Panc1 (cell line): ENCODE measurements at regions not wholly inside any gene's neighbourhood (a gene's known extent, or its start where the extent isn't known, plus 50 kb on each side); places are given as distances from the start of the nearest gene placed in this dataset.

ENCODE experiments used
- ATAC-seq: fragments of 200-7000 bp; cut with Tn5 transposase; 2 replicates; pipeline ENCODE4 v1.9.1; 2020; ENCODE audit warnings: mild to moderate bottlenecking, moderate library complexity
- BruUV-seq: library from RNA; stranded (reverse); fragments of 400-500 nt; replicated peaks from 2 replicates; lab custom pipeline; 2021; lab: Mats Ljungman, UMichigan
- CTCF ChIA-PET: fragments of 300-600 bp; sonication (Branson Sonifier 250); formaldehyde crosslinking; loops from one replicate; lab custom pipeline; 2022; ENCODE audit warnings: antibody characterized with exemption; lab: Charles Lee
- POLR2A ChIA-PET: fragments of 300-600 bp; sonication (Branson Sonifier 250); formaldehyde crosslinking; loops from one replicate; lab custom pipeline; 2022; ENCODE audit warnings: antibody characterized with exemption; lab: Charles Lee
- DNase-seq: peaks from one replicate; pipeline ENCODE4 v3.0.0-alpha.2; 2010; ENCODE audit warnings: low read depth, low spot score
- H3K27ac ChIP-seq: 2 replicates; pipeline ENCODE4 v1.5.1; 2011; ENCODE audit warnings: mild to moderate bottlenecking, low read length, inconsistent platforms
- H3K27me3 ChIP-seq: fragments of 200-500 bp; sonication (Bioruptor generic); 2 replicates; pipeline ENCODE4 v1.6.0; 2014; ENCODE audit warnings: low read length, inconsistent platforms; ENCODE audit not compliant: control insufficient read depth, insufficient read depth
- H3K36me3 ChIP-seq: fragments of 200-500 bp; sonication (Bioruptor generic); 2 replicates; pipeline ENCODE4 v1.5.1; 2014; ENCODE audit warnings: inconsistent platforms, mild to moderate bottlenecking, low read length, moderate library complexity; ENCODE audit not compliant: control insufficient read depth, insufficient read depth
- H3K4me1 ChIP-seq: 2 replicates; pipeline ENCODE4 v1.5.1; 2011; ENCODE audit warnings: inconsistent platforms, mild to moderate bottlenecking, low read length, moderate library complexity; ENCODE audit not compliant: control insufficient read depth, insufficient read depth
- H3K4me3 ChIP-seq, 2 experiments: 2 replicates each; pipeline ENCODE4 v1.5.1; 2011 to 2012; ENCODE audit warnings: low read depth in 2 of 2, low read length in 2 of 2, mild to moderate bottlenecking in 2 of 2, inconsistent platforms in 1 of 2, moderate library complexity in 1 of 2
- H3K9me3 ChIP-seq: fragments of 200-500 bp; sonication (Bioruptor generic); 2 replicates; pipeline ENCODE4 v1.5.1; 2014; ENCODE audit warnings: low read depth, mild to moderate bottlenecking, inconsistent platforms, low read length, moderate library complexity; ENCODE audit not compliant: control insufficient read depth, insufficient read depth
- CTCF ChIP-seq: fragments of 450-650 bp; IDR thresholded peaks from 2 replicates; pipeline ENCODE4 v1.5.1; 2017; ENCODE audit warnings: mild to moderate bottlenecking
- POLR2AphosphoS5 ChIP-seq: IDR thresholded peaks from 2 replicates; pipeline ENCODE4 v1.6.1; 2012; ENCODE audit warnings: mild to moderate bottlenecking, low read depth, low read length, moderate library complexity
- SIN3A ChIP-seq: IDR thresholded peaks from 2 replicates; pipeline ENCODE4 v1.6.1; 2012; ENCODE audit warnings: low read depth, mild to moderate bottlenecking, low read length, moderate library complexity, borderline replicate concordance; ENCODE audit not compliant: insufficient read depth
- TCF7L2 ChIP-seq: IDR thresholded peaks from 2 replicates; pipeline ENCODE4 v1.6.1; 2011; ENCODE audit warnings: mild to moderate bottlenecking, low read depth, low read length, inconsistent platforms
- in situ Hi-C: cut with HindIII; loops from 2 replicates; pipeline ENCODE4 v1.10.0; 2016; ENCODE audit warnings: low sequenced_read_pairs, low pct_unique_long_range_greater_than_20kb
- intact Hi-C: fragments of 100-400 bp; cut with micrococcal nuclease; formaldehyde crosslinking; loops from one replicate; pipeline ENCODE4 v1.10.0; 2022; ENCODE audit not compliant: unreplicated experiment
- TF ChIP-seq, protein P1 (sequence below), 2 experiments: IDR thresholded peaks; 2 replicates each; pipeline ENCODE4 v1.6.1; 2011 to 2012; ENCODE audit warnings: low read depth in 2 of 2, control low read depth in 1 of 2, low read length in 1 of 2, mild to moderate bottlenecking in 1 of 2, moderate library complexity in 1 of 2; ENCODE audit not compliant: insufficient read depth in 1 of 2

DNA sequence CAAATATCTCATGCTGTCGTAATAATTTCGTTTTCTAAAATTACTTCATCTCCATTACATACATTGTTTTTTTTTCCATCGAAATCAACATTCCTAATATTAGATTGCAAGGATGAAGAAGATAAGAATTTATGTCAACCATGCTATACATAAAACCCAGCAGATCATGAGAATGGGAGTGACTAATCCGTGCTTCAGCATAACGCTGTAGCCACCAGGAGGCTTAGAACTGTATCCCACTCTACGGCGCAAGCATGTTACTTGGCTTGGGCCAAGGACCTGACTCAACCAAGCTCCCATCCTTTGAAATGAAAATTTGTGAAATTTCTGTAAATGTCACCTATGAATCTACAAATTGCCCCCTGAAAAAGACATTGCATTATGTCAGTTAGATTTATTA, 392.5 kb downstream of the FIGN start:
- Histone ChIP-seq H3K27ac (peak overlapping the region; percentile 100; the same call in 1 of the 2 replicates), H3K36me3 (no peaks in the 10 kb centered on the region), H3K9me3 (no peaks in the 10 kb centered on the region), H3K27me3 (no peaks in the 10 kb centered on the region), H3K4me1 (peaks cover 18% of the 10 kb centered on the region), H3K4me3 (no peak overlapping the region)
- POLR2A ChIA-PET, result no interaction called here
- ATAC-seq (no peak), DNase-seq (no peak)
- no peak for TF ChIP-seq POLR2AphosphoS5
- no peak for TF ChIP-seq SIN3A
- TF ChIP-seq, protein P1, sequence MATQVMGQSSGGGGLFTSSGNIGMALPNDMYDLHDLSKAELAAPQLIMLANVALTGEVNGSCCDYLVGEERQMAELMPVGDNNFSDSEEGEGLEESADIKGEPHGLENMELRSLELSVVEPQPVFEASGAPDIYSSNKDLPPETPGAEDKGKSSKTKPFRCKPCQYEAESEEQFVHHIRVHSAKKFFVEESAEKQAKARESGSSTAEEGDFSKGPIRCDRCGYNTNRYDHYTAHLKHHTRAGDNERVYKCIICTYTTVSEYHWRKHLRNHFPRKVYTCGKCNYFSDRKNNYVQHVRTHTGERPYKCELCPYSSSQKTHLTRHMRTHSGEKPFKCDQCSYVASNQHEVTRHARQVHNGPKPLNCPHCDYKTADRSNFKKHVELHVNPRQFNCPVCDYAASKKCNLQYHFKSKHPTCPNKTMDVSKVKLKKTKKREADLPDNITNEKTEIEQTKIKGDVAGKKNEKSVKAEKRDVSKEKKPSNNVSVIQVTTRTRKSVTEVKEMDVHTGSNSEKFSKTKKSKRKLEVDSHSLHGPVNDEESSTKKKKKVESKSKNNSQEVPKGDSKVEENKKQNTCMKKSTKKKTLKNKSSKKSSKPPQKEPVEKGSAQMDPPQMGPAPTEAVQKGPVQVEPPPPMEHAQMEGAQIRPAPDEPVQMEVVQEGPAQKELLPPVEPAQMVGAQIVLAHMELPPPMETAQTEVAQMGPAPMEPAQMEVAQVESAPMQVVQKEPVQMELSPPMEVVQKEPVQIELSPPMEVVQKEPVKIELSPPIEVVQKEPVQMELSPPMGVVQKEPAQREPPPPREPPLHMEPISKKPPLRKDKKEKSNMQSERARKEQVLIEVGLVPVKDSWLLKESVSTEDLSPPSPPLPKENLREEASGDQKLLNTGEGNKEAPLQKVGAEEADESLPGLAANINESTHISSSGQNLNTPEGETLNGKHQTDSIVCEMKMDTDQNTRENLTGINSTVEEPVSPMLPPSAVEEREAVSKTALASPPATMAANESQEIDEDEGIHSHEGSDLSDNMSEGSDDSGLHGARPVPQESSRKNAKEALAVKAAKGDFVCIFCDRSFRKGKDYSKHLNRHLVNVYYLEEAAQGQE (IDR thresholded peaks at IDR 0.05; ENCODE audit: insufficient read depth in 1 of 2, low read depth in 2 of 2, low read length in 1 of 2), result no peak
- peak; percentile 11; the same call in 1 of the 2 replicates for TF ChIP-seq CTCF
- no peak for TF ChIP-seq TCF7L2
- intact Hi-C loops, result loop anchor here (10.0 kb wide), 1 partner anchor 1091 kb away; no protein-coding TSS in a partner anchor
- CTCF ChIA-PET, result no interaction called here
- in situ Hi-C loops, result no loop called here
- no TSS peak for BruUV-seq

DNA sequence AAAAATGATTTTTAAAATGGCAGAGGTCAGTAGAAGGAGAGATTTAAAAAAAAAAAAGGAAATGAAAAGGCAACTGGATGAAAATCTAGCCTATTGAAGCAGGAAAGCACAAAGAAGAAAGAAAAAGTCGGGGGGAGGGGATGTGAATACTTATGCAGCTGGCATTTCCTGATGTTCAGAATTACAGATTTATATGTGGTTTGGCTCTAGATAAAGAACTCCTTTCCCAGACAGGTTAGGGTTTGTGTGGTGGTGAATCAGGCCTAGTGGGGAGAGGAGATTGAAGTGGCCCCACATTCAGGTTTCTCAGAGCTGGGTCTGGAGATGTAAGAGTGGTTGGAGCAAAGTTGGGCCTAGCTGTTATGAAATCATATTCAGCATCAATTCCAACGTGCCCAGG, 394.4 kb downstream of the FIGN start:
- peaks cover 5% of the 10 kb centered on the region; the same call in 1 of the 2 replicates for H3K4me1 ChIP-seq
- DNase-seq (no peak), ATAC-seq (no peak)
- CTCF ChIA-PET, result no interaction called here
- H3K4me3 ChIP-seq, result no peak overlapping the region
- H3K27me3 ChIP-seq, result no peaks in the 10 kb centered on the region
- intact Hi-C loops (loop anchor here (10.0 kb wide), 1 partner anchor 1093 kb away; no protein-coding TSS in a partner anchor), in situ Hi-C loops (no loop called here)
- TF ChIP-seq CTCF, result no peak
- no peak for TF ChIP-seq TCF7L2
- no peak for TF ChIP-seq SIN3A
- TF ChIP-seq POLR2AphosphoS5, result no peak
- TF ChIP-seq, protein P1 (IDR thresholded peaks at IDR 0.05; ENCODE audit: insufficient read depth in 1 of 2, low read depth in 2 of 2, low read length in 1 of 2), result no peak
- POLR2A ChIA-PET, result no interaction called here
- no peaks in the 10 kb centered on the region for H3K36me3 ChIP-seq
- H3K27ac ChIP-seq, result peak overlapping the region; percentile 24; the same call in 1 of the 2 replicates
- BruUV-seq, result no TSS peak
- no peaks in the 10 kb centered on the region for H3K9me3 ChIP-seq
